ENCODE measurements at regions not wholly inside any gene's neighbourhood (a gene's known extent, or its start where the extent isn't known, plus 50 kb on each side); places are given as distances from the start of the nearest gene placed in this dataset.

DNA sequence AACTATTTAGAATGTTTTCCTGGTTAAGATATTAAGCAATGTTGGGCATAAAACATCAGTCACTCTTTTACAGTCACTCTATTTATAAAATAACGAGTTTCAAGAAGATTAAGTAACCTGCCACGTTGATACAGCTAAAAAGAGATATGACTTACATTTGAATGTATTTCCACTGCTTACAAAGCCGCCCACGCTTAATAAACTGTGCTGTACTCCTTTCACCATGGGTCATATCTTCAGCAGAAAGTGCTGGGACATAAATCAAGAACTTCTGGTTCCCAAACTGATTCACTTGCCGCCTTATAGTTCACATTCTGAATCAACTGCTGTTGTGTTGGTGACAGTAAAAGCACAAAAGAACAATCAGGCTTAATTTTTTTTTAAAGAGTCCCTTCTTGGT, 666.7 kb downstream of the NCAM2 start:
- no peak overlapping the region for H3K4me3 Mint-ChIP-seq (ENCODE audit: unreplicated experiment)
- H3K36me3 Mint-ChIP-seq (ENCODE audit: low read depth, unreplicated experiment) = no peaks in the 10 kb centered on the region
- DNase-seq (ENCODE audit: low spot score) = no peak
- H3K4me1 Mint-ChIP-seq (ENCODE audit: unreplicated experiment) = peaks cover 4% of the 10 kb centered on the region
- TF ChIP-seq, protein P1, sequence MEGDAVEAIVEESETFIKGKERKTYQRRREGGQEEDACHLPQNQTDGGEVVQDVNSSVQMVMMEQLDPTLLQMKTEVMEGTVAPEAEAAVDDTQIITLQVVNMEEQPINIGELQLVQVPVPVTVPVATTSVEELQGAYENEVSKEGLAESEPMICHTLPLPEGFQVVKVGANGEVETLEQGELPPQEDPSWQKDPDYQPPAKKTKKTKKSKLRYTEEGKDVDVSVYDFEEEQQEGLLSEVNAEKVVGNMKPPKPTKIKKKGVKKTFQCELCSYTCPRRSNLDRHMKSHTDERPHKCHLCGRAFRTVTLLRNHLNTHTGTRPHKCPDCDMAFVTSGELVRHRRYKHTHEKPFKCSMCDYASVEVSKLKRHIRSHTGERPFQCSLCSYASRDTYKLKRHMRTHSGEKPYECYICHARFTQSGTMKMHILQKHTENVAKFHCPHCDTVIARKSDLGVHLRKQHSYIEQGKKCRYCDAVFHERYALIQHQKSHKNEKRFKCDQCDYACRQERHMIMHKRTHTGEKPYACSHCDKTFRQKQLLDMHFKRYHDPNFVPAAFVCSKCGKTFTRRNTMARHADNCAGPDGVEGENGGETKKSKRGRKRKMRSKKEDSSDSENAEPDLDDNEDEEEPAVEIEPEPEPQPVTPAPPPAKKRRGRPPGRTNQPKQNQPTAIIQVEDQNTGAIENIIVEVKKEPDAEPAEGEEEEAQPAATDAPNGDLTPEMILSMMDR (IDR thresholded peaks at IDR 0.05; ENCODE audit: unreplicated experiment) = no peak
- H3K27ac Mint-ChIP-seq (ENCODE audit: unreplicated experiment) = no peak overlapping the region
- H3K9me3 Mint-ChIP-seq (ENCODE audit: unreplicated experiment) = no peaks in the 10 kb centered on the region
- H3K27me3 Mint-ChIP-seq (ENCODE audit: unreplicated experiment) = no peaks in the 10 kb centered on the region

- Mint-ChIP-seq H3K9me3 (ENCODE audit: unreplicated experiment) (no peaks in the 10 kb centered on the region), H3K36me3 (ENCODE audit: low read depth, unreplicated experiment) (no peaks in the 10 kb centered on the region), H3K27ac (ENCODE audit: unreplicated experiment) (no peak overlapping the region), H3K4me1 (ENCODE audit: unreplicated experiment) (peaks cover 4% of the 10 kb centered on the region), H3K27me3 (ENCODE audit: unreplicated experiment) (no peaks in the 10 kb centered on the region), H3K4me3 (ENCODE audit: unreplicated experiment) (no peak overlapping the region)
- TF ChIP-seq, protein P1 (IDR thresholded peaks at IDR 0.05; ENCODE audit: unreplicated experiment) = no peak
- DNase-seq (ENCODE audit: low spot score) = no peak
Measured at GRCh38 chr21:21666689-21667088, 668.5 kb downstream of the NCAM2 start.

- Mint-ChIP-seq H3K4me1 (ENCODE audit: unreplicated experiment) (peaks cover 4% of the 10 kb centered on the region), H3K4me3 (ENCODE audit: unreplicated experiment) (no peak overlapping the region), H3K27ac (ENCODE audit: unreplicated experiment) (no peak overlapping the region), H3K27me3 (ENCODE audit: unreplicated experiment) (no peaks in the 10 kb centered on the region), H3K36me3 (ENCODE audit: low read depth, unreplicated experiment) (no peaks in the 10 kb centered on the region), H3K9me3 (ENCODE audit: unreplicated experiment) (no peaks in the 10 kb centered on the region)
- DNase-seq (ENCODE audit: low spot score) = no peak
- TF ChIP-seq, protein P1 (IDR thresholded peaks at IDR 0.05; ENCODE audit: unreplicated experiment) = no peak
Measured at GRCh38 chr21:21668198-21668597, 670.0 kb downstream of the NCAM2 start.

DNA sequence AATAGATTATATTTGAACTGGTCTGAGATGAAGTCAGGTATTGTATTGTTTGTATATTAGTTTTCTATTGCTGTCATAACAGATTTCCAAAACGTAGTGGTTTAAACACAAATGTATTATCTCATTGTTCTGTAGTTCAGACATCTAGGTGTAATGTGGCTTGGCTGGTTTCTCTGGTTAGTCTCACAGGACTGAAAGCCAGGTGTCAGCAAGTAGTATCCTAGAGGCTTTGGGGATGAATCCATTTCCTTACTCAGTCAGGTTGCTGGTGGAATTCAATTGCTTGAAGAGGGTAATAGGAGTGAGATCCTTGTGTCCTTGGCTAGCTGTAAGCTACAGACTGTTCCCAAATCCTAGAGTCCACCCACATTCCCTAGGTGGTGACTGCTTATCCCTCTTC, 675.8 kb downstream of the NCAM2 start:
- no peak for DNase-seq (ENCODE audit: low spot score)
- H3K4me1 Mint-ChIP-seq (ENCODE audit: unreplicated experiment) = no peaks in the 10 kb centered on the region
- H3K9me3 Mint-ChIP-seq (ENCODE audit: unreplicated experiment) = no peaks in the 10 kb centered on the region
- H3K4me3 Mint-ChIP-seq (ENCODE audit: unreplicated experiment) = no peak overlapping the region
- H3K27me3 Mint-ChIP-seq (ENCODE audit: unreplicated experiment) = no peaks in the 10 kb centered on the region
- no peaks in the 10 kb centered on the region for H3K36me3 Mint-ChIP-seq (ENCODE audit: low read depth, unreplicated experiment)
- no peak overlapping the region for H3K27ac Mint-ChIP-seq (ENCODE audit: unreplicated experiment)
- TF ChIP-seq, protein P1 (IDR thresholded peaks at IDR 0.05; ENCODE audit: unreplicated experiment) = no peak

- Mint-ChIP-seq H3K4me3 (ENCODE audit: unreplicated experiment) (no peak overlapping the region), H3K4me1 (ENCODE audit: unreplicated experiment) (no peaks in the 10 kb centered on the region), H3K36me3 (ENCODE audit: low read depth, unreplicated experiment) (no peaks in the 10 kb centered on the region), H3K27me3 (ENCODE audit: unreplicated experiment) (no peaks in the 10 kb centered on the region), H3K27ac (ENCODE audit: unreplicated experiment) (no peak overlapping the region), H3K9me3 (ENCODE audit: unreplicated experiment) (no peaks in the 10 kb centered on the region)
- no peak for DNase-seq (ENCODE audit: low spot score)
- TF ChIP-seq, protein P1 (IDR thresholded peaks at IDR 0.05; ENCODE audit: unreplicated experiment) = no peak
Measured at GRCh38 chr21:21675601-21676000, 677.4 kb downstream of the NCAM2 start.

Data from endothelial cell (in vitro differentiated cells).